Duodenal mucosa (tissue), 2 donors: ENCODE measurements at regions not wholly inside any gene's neighbourhood (a gene's known extent, or its start where the extent isn't known, plus 50 kb on each side); places are given as distances from the start of the nearest gene placed in this dataset.

Experiments
- H3K27ac ChIP-seq: one replicate; pipeline ENCODE4 v1.7.0; 2013; ENCODE audit warnings: low read depth, low read length
- H3K27me3 ChIP-seq, 2 donors: one replicate each; pipeline ENCODE4 v1.7.0; 2013; ENCODE audit warnings: low read length in 2 of 2, control low read depth in 1 of 2; ENCODE audit not compliant: insufficient read depth in 2 of 2, control insufficient read depth in 1 of 2
- H3K36me3 ChIP-seq, 2 donors: one replicate each; pipeline ENCODE4 v1.7.0; 2013; ENCODE audit warnings: low read length in 2 of 2, control low read depth in 1 of 2; ENCODE audit not compliant: insufficient read depth in 2 of 2, control insufficient read depth in 1 of 2
- H3K4me1 ChIP-seq, 2 donors: one replicate each; pipeline ENCODE4 v1.7.0; 2013; ENCODE audit warnings: low read length in 2 of 2, control low read depth in 1 of 2; ENCODE audit not compliant: insufficient read depth in 2 of 2, control insufficient read depth in 1 of 2
- H3K4me3 ChIP-seq, 2 donors: one replicate each; pipeline ENCODE4 v1.7.0; 2013; ENCODE audit warnings: low read length in 2 of 2, low read depth in 1 of 2
- H3K9ac ChIP-seq, 2 donors: one replicate each; pipeline ENCODE4 v1.7.0; 2013; ENCODE audit warnings: low read length in 2 of 2, low read depth in 1 of 2
- H3K9me3 ChIP-seq, 2 donors: one replicate each; pipeline ENCODE4 v1.7.0; 2013; ENCODE audit warnings: low read length in 2 of 2, control low read depth in 1 of 2; ENCODE audit not compliant: control insufficient read depth in 1 of 2

DNA sequence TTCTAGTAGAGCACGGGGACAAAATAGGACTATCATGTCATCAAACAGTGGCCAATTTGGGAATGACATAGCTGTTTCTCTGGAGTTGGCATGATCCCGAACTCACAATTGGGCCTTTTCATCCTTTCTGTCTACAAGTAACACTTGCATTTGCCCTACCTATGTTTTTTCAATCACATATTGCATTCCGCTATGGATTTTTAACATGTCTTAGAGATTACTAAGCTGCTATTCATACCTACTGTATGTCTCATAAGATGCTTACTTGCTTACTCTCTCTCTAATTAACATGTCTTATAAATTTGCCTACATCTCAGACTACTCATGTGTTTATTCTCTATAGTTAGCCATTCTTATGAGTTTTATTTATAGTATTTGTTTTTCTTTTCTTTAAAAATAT, 341.2 kb upstream of the CTNND2 start:
- Histone ChIP-seq H3K4me1 (no peaks in the 10 kb centered on the region), H3K36me3 (no peaks in the 10 kb centered on the region), H3K27me3 (no peaks in the 10 kb centered on the region), H3K27ac (no peak overlapping the region), H3K9me3 (peaks cover 0 to 12% of the 10 kb centered on the region in 2 donors), H3K4me3 (no peak overlapping the region), H3K9ac (no peak overlapping the region)

DNA sequence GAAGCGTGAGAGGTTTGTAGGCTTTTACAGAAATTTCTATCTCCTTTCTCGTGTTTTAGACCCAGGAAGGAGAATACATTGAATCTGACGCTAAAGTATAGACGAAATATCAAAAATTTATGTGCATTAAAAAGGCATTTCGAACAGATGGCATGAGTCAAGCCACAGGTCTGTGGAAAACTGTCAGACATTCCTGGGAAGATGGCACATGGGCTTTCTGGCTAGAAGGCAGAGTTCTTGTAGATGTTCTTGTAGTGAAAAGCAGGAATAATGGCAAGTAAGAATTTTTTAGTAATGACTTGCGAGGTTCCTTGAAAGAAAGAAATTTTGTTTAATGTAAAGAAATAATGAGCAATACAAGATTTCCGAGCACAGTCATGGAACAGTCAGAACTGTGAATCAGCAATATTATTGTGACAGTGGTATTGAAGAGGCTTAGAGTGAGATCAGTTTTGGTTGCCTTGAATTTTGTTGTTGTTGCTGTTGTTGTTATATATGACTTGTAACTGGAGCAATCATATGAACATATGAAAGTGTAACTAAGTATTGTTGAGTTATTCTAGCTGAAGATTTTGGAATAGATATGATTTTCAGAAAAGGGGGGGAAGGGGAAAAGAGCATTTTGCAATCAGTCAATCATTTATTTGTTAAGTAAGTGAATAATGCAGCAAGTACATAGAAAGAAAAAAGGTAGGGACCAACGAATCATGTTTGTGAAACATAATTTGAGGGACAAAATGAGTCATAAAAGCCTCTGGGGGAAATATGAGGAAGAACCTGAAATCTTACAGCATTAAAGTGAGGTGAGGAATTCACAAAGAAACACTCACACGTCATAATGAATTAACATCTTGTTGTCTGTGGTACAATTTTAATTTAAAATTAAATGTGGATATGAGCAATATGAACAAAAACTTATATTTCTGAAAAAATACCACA, 339.0 kb upstream of the CTNND2 start:
- H3K36me3 ChIP-seq = no peaks in the 10 kb centered on the region
- H3K4me3 ChIP-seq = no peak overlapping the region
- peaks cover 0 to 16% of the 10 kb centered on the region in 2 donors for H3K9me3 ChIP-seq
- no peaks in the 10 kb centered on the region for H3K4me1 ChIP-seq
- H3K27ac ChIP-seq = no peak overlapping the region
- H3K9ac ChIP-seq = no peak overlapping the region
- H3K27me3 ChIP-seq = no peaks in the 10 kb centered on the region

DNA sequence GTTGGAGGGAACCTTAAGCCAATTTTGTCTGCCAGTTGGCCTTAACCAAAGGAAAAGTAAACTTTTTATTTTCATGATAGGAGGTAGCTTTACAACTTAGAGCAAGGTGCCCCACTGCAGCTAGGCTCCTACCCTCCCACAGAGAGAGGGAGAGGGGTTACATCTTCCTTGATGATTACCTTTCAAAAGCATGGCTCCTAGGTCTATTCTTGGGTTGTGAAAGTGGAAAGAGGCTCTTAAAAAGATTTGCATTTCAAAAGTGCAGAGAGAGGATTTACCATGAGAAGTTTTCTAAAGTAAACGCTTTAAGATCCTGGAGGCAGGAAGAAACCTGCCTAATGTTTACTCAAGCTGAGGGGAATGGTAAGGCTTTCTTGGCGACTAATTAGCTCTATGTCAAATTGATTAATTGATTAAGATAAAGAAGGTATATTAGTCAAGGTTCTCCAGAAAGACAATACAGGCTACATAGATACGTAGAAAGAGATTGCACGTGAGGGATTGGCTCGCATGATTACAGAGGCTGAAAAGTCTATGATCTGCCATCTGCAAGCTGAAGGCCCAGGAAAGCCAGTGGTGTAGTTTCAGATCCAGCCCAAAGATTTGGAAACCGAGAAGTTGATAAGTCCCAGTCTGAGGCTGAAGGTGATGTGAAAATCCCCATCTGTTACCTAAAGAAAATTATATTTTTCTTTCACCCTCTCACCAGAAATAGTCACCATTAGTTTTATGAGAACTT, 333.8 kb upstream of the CTNND2 start:
- Histone ChIP-seq H3K27me3 (no peaks in the 10 kb centered on the region), H3K36me3 (no peaks in the 10 kb centered on the region), H3K9ac (no peak overlapping the region), H3K9me3 (peaks cover 0 to 14% of the 10 kb centered on the region in 2 donors), H3K4me1 (no peaks in the 10 kb centered on the region), H3K27ac (no peak overlapping the region), H3K4me3 (no peak overlapping the region)

DNA sequence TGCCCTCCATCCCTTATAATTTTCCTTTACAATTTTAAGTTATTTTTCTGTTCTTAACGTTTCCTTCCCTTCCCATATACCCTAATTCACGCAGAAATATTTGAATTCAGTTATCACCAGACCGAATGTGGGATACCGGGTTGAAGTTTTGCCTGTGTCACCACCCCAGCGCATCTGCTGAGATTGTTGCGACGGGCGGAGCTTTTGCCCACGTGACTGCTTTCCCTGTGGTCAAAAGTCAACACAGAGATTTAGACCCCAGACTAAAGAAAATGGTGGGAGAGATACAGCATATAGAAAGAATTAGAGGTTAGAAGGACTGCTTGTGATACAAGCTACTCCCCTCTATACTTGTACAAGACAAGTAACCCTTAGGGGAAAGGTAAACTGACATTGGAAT, 326.4 kb upstream of the CTNND2 start:
- Histone ChIP-seq H3K36me3 (no peaks in the 10 kb centered on the region), H3K27me3 (no peaks in the 10 kb centered on the region), H3K27ac (no peak overlapping the region)

DNA sequence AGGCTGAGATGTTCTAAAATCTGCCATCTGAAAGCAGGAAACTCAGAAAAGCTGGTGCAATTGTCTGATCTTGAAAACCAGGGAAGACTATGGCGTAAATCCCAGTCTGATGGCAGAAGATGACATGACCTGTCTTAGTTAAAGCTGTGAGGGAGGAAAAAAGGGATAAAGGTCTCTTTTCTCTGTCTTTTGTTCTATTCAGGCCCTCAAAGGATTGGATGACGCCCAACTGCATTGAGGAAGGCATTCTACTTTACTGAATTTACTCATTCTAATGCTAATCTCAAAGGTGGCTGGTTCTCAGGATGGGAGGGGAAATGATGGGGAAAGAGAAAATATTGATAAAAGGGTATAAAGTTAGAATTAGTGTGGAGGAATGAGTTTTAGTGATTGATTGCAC, 312.8 kb upstream of the CTNND2 start:
- Histone ChIP-seq H3K4me3 (no peak overlapping the region), H3K9me3 (peaks cover 2 to 15% of the 10 kb centered on the region in 2 donors), H3K9ac (no peak overlapping the region), H3K27me3 (no peaks in the 10 kb centered on the region), H3K27ac (no peak overlapping the region), H3K36me3 (no peaks in the 10 kb centered on the region), H3K4me1 (no peaks in the 10 kb centered on the region)

More for the DNA sequence above, 326.4 kb upstream of the CTNND2 start:
- peaks cover 6 to 12% of the 10 kb centered on the region in 2 donors for H3K9me3 ChIP-seq
- no peak overlapping the region for H3K4me3 ChIP-seq
- H3K4me1 ChIP-seq = no peaks in the 10 kb centered on the region
- no peak overlapping the region for H3K9ac ChIP-seq

DNA sequence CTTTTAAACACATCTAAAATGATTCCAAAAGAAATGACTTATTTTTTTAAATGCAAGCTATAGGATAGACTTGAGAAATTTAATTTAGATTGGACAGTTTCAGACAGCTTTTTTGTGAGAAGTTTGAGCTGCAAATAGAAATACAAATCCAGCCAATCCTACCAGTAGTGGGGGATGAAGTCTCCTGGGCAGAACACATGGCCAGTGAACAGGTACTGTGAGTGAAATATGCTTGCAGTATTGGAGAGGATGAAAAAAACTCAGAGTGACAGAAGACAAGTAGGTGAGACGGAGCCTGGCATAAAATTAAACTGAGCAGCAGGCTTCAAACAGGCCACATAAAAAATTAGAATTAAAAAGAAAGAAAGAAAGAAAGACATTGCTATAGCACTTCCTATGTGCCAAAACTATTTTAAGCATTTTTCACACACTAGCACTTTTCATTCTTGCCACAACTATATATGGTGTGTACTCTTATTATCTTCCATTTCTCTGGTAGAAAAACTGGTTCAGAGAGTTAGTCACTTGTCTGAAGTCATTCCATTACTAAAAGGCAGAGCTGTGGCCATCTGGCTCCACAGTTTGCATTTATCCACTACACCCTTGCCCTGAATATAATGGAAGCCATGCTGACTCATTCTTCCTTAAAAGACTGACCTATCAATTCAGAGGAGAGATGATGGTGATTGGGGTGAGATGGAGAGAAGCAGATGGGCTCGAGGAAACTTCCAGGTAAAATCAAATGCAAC, 310.2 kb upstream of the CTNND2 start:
- Histone ChIP-seq H3K4me1 (no peaks in the 10 kb centered on the region), H3K27me3 (no peaks in the 10 kb centered on the region), H3K27ac (no peak overlapping the region), H3K4me3 (no peak overlapping the region), H3K9ac (no peak overlapping the region), H3K36me3 (no peaks in the 10 kb centered on the region), H3K9me3 (peaks cover 2 to 17% of the 10 kb centered on the region in 2 donors)

DNA sequence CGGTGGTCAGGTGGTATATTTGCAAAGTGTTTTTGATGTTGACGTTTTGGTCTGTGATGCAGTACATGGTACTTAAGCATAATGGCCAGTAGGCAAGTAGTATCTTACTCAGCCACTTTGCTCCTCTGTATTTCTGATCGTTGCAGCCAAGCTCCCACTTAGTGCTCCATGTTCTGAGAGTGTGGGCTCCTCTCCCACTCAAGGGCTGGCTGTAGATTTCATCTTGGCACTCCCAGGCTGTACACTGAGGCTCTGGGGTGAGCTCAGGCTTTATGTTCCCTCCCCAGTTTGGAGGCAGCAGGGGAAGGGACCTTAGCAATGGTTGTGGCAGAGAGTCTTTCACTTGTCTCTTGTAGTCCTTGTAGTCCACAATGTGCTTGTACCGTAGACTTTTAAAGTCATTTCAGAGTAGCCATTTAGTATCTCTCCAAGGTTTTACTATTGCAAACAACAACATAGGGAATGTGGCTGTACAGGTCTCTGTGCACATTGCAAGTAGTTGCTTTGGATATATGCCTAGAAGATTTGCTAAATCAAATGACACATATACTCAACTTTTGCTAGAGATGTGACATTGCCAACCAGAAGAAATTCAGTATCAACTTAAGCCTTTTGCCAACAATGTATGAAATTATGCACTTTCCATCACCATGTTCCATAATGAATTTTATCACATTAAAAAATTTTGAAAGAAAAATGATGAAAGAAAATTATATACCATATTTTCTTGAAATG, 304.3 kb upstream of the CTNND2 start:
- no peak overlapping the region for H3K9ac ChIP-seq
- H3K9me3 ChIP-seq = peaks cover 2 to 24% of the 10 kb centered on the region in 2 donors
- no peak overlapping the region for H3K4me3 ChIP-seq
- no peaks in the 10 kb centered on the region for H3K27me3 ChIP-seq
- H3K4me1 ChIP-seq = no peaks in the 10 kb centered on the region
- H3K27ac ChIP-seq = no peak overlapping the region
- H3K36me3 ChIP-seq = no peaks in the 10 kb centered on the region

GRCh38 chr5:12204761-12205160, 300.5 kb upstream of the CTNND2 start:
- no peak overlapping the region for H3K9ac ChIP-seq
- H3K27me3 ChIP-seq = no peaks in the 10 kb centered on the region
- H3K4me3 ChIP-seq = no peak overlapping the region
- H3K27ac ChIP-seq = no peak overlapping the region
- no peaks in the 10 kb centered on the region for H3K4me1 ChIP-seq
- H3K36me3 ChIP-seq = no peaks in the 10 kb centered on the region
- peaks cover 0 to 18% of the 10 kb centered on the region in 2 donors for H3K9me3 ChIP-seq

DNA sequence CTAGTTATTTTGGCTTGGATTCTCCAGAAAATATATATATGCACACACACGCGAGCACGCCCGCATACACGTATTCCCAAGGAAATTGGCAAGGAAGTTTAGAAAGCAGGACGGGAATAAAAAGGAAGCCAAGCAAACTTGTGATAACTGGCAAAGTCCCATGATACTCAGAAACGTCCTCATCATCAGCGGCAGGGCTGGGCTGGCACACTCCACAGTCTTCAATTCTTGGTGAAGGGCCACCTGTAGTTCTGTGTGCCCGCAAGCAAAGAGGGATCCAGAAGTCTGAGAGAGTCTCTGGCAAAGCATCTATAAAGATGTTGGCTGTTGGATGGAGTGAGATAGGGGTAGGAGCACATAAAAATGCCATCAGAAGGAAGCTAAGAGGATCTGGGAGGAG, 289.3 kb upstream of the CTNND2 start:
- Histone ChIP-seq H3K27ac (no peak overlapping the region), H3K27me3 (no peaks in the 10 kb centered on the region), H3K9ac (no peak overlapping the region), H3K4me3 (no peak overlapping the region), H3K4me1 (no peaks in the 10 kb centered on the region), H3K9me3 (no peaks in the 10 kb centered on the region), H3K36me3 (no peaks in the 10 kb centered on the region)
